ENCODE measurements at regions not wholly inside any gene's neighbourhood (a gene's known extent, or its start where the extent isn't known, plus 50 kb on each side); places are given as distances from the start of the nearest gene placed in this dataset.
"Not testable (repeated sequence)": the region's sequence is repeated elsewhere in the genome, so short reads cannot be mapped to it uniquely, and the experiment has no call there.

- not testable (repeated sequence) for TF ChIP-seq EZH2 (IDR thresholded peaks at IDR 0.05; ENCODE audit: insufficient read depth, poor library complexity, severe bottlenecking); EZH2phosphoT487 (IDR thresholded peaks at IDR 0.05; ENCODE audit: insufficient read depth, low read depth)
Observed at GRCh38 chr7:16948110-16948509, 66.3 kb upstream of the AGR3 start.
